T-helper 17 cell (primary cell): ENCODE measurements at regions not wholly inside any gene's neighbourhood (a gene's known extent, or its start where the extent isn't known, plus 50 kb on each side); places are given as distances from the start of the nearest gene placed in this dataset.

Experiments
- ATAC-seq: fragments of 150-1000 bp; cut with Tn5 transposase; 2 replicates; pipeline ENCODE4 v1.10.0; 2021; ENCODE audit warnings: mild to moderate bottlenecking, moderate library complexity
- DNase-seq, 3 donors: peaks; one replicate each; pipeline versions ENCODE4 v3.0.0 to v3.0.0-alpha.2; 2020 to 2021
- H3K9me3 ChIP-seq: one replicate; pipeline ENCODE4 v1.7.0; 2013; ENCODE audit warnings: low read length, mild to moderate bottlenecking; ENCODE audit not compliant: control insufficient read depth, poor library complexity, severe bottlenecking
- H3K27ac Mint-ChIP-seq: one replicate; pipeline ENCODE4 v1.8.0; 2022; ENCODE audit warnings: mild to moderate bottlenecking, moderate library complexity, mixed read lengths
- H3K27me3 Mint-ChIP-seq: one replicate; pipeline ENCODE4 v1.8.0; 2022; ENCODE audit warnings: mixed read lengths
- H3K36me3 Mint-ChIP-seq: one replicate; pipeline ENCODE4 v1.8.0; 2022; ENCODE audit warnings: low read depth, mixed read lengths
- H3K4me1 Mint-ChIP-seq: one replicate; pipeline ENCODE4 v1.8.0; 2022; ENCODE audit warnings: mild to moderate bottlenecking, mixed read lengths
- H3K4me3 Mint-ChIP-seq: one replicate; pipeline ENCODE4 v1.8.0; 2022; ENCODE audit warnings: mild to moderate bottlenecking, moderate library complexity, mixed read lengths

DNA sequence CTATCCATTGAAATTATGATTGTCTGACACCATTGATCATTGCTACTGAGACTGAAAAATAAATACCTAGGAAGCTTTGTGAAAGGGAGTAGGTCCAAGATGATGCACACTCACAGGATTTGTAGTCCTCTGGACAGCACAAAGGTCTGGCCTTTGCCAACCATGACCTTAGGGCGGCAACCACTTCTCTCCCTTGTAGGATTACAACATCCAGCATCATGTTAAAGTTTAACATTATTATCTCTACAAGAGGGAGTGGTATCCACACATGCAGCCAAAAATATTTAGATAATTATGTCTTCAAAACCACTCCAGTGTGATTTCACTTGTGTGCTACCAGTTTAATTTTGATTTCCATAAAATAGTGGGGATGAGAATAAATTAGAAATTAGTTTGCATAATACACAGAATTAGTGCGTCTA is 51.1 kb upstream of the NHSL1 start:
- H3K4me3 Mint-ChIP-seq, result no peak overlapping the region
- peaks cover 3% of the 10 kb centered on the region for H3K4me1 Mint-ChIP-seq
- ATAC-seq (no peak), DNase-seq (no peak)
- H3K9me3 ChIP-seq, result no peaks in the 10 kb centered on the region
- H3K36me3 Mint-ChIP-seq, result no peaks in the 10 kb centered on the region
- no peak overlapping the region for H3K27ac Mint-ChIP-seq
- peaks cover 58% of the 10 kb centered on the region for H3K27me3 Mint-ChIP-seq

DNA sequence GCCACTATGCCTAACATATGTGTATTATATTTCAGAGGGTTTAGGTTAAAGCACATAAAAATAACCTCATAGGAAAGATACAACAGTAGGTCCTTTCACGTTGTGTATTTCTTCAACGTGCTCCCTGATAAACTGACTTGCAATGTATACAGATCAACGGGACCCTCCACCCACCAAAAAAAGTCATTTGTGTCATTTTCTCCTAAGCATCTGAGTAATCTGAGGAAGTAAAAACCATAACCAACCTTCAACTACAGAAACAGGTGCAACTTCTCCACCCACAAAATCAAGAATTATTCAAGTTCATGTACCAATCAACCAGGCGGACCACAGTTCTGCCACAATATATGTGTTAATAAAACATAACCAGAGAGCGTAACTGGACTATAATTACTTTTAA is 54.9 kb upstream of the NHSL1 start:
- H3K4me3 Mint-ChIP-seq, result no peak overlapping the region
- H3K27ac Mint-ChIP-seq, result no peak overlapping the region
- DNase-seq (no peak), ATAC-seq (no peak)
- no peaks in the 10 kb centered on the region for H3K36me3 Mint-ChIP-seq
- peaks cover 39% of the 10 kb centered on the region for H3K27me3 Mint-ChIP-seq
- peaks cover 2% of the 10 kb centered on the region for H3K4me1 Mint-ChIP-seq
- H3K9me3 ChIP-seq, result no peaks in the 10 kb centered on the region

DNA sequence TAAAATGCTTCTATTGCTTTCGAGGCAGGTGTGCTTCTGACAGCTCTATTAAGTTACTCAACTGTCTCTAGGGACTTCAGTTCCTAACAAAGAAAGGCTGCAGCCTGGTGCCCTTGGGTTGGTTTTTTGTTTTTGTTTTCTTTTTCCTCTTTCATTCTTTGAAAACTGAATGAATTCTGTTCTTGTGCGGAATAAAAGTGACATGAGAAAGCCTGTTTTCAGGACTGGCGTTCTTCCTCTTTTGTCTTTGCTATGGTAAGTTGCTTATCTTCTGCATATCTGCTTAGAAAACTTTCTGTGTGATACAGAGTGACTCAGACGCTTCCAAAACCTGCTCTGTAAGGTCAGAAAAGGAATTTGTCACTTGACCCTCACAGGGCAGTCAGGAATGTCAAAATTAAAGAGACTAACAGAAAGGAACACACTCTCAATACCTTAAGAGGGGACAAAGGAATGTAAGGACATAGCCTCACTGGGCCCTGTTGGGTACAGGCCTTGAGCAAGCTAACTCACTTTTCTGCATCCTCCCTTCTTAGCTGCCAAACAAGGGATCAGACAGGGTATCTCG is 56.2 kb upstream of the NHSL1 start:
- peaks cover 2% of the 10 kb centered on the region for H3K4me1 Mint-ChIP-seq
- no peak overlapping the region for H3K4me3 Mint-ChIP-seq
- ATAC-seq (no peak), DNase-seq (no peak)
- no peaks in the 10 kb centered on the region for H3K9me3 ChIP-seq
- H3K27me3 Mint-ChIP-seq, result peaks cover 39% of the 10 kb centered on the region
- no peaks in the 10 kb centered on the region for H3K36me3 Mint-ChIP-seq
- no peak overlapping the region for H3K27ac Mint-ChIP-seq

DNA sequence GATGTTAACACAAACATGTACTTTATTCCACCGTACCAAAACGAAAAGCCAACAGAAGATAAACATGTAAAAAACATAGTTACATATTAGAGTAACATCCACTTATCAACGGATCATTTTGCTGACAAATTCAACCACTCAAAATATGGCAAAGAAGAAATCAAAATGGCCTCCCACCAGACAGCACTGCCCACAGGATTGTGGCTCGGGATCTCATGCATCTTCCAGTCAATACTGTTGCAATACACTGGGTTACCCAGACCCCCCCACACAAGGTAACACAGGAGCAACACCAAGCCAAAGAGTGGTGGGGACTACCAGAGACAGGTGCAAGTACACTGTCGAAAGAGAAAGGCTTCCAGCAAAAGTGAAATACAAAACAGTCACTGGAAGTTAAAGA is 57.9 kb upstream of the NHSL1 start:
- Mint-ChIP-seq H3K4me1 (peaks cover 2% of the 10 kb centered on the region), H3K27me3 (peaks cover 40% of the 10 kb centered on the region), H3K27ac (no peak overlapping the region), H3K4me3 (no peak overlapping the region), H3K36me3 (no peaks in the 10 kb centered on the region)
- ATAC-seq (no peak), DNase-seq (no peak)
- H3K9me3 ChIP-seq, result no peaks in the 10 kb centered on the region

DNA sequence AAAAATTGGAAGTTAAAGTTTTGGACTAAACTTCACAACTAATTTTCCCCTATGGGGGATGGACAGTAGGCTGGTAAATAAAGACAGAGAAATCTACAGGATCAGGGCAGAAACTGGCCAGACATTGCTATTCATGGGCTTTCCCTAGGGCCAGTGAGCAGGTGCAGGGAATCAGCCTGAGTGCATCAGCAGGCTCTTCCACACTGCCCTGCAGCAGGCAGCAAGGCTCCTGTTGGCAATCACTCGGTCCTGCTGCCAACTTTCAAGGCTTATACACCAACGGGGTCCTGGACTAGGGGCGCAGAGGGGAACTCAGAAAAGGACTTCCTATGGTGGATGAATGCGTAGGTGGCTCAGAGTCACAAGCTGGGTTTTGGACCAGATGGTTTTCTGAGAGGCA is 59.8 kb upstream of the NHSL1 start:
- H3K9me3 ChIP-seq, result no peaks in the 10 kb centered on the region
- Mint-ChIP-seq H3K27ac (no peak overlapping the region), H3K27me3 (peaks cover 36% of the 10 kb centered on the region), H3K36me3 (no peaks in the 10 kb centered on the region), H3K4me3 (no peak overlapping the region), H3K4me1 (peaks cover 2% of the 10 kb centered on the region)
- DNase-seq (no peak), ATAC-seq (no peak)

DNA sequence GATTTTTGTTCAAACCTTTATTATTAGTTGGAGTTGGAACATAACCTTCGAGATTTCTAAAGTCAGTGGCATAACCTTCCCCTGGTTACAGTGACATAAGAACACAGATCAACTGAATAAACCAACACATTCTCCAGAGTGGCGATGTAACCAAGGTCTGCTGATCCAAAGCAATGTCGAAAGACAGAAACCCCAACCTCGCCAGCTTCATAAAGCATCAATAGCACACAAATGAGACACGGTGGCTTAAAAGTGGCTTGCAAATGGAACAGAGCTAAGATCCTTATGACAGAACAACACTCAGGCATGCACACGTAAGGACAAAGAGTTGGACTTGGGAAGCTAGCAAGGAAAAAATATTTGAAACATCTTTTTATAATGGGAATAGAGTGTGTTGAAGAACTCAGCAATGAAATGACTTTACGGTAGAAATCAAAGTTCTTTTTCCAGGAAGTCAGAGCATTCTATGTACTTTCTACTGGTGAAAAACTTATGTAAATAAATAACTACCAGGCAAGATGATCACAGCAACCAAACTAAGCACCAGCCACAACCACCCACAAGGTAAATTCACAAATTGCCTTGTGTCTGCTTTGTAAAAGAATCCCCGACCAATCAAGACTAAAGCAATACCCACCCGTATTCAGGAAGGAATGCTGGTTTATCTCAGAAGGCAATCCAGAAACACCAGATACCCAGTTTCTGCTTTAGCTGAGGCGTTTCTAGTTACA is 61.0 kb upstream of the NHSL1 start:
- H3K27me3 Mint-ChIP-seq, result peaks cover 44% of the 10 kb centered on the region
- peaks cover 2% of the 10 kb centered on the region for H3K36me3 Mint-ChIP-seq
- no peaks in the 10 kb centered on the region for H3K9me3 ChIP-seq
- H3K27ac Mint-ChIP-seq, result no peak overlapping the region
- DNase-seq (no peak), ATAC-seq (no peak)
- no peak overlapping the region for H3K4me3 Mint-ChIP-seq
- peaks cover 2% of the 10 kb centered on the region for H3K4me1 Mint-ChIP-seq

DNA sequence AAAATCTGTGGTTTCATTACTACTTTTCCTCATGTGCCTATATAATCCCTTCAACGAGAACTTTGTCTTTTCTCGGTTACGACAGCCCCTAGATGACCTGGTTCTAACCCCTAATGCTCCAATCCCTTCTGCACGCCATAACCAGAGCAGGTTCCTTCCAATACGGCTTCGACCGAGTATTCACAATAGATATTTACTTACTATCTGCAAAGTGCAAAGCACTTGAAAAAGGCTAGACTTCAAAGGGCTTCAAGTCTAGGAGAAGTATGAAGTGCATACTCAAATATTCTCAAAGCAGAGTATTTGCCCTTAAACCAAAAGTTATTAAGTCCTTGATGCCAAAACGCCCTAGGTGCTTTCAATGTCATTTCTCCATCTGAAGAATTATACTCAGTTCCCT is 63.4 kb upstream of the NHSL1 start:
- ATAC-seq (no peak), DNase-seq (no peak)
- H3K36me3 Mint-ChIP-seq, result peaks cover 2% of the 10 kb centered on the region
- H3K4me3 Mint-ChIP-seq, result no peak overlapping the region
- H3K27ac Mint-ChIP-seq, result no peak overlapping the region
- no peaks in the 10 kb centered on the region for H3K9me3 ChIP-seq
- H3K4me1 Mint-ChIP-seq, result no peaks in the 10 kb centered on the region
- peaks cover 38% of the 10 kb centered on the region for H3K27me3 Mint-ChIP-seq

DNA sequence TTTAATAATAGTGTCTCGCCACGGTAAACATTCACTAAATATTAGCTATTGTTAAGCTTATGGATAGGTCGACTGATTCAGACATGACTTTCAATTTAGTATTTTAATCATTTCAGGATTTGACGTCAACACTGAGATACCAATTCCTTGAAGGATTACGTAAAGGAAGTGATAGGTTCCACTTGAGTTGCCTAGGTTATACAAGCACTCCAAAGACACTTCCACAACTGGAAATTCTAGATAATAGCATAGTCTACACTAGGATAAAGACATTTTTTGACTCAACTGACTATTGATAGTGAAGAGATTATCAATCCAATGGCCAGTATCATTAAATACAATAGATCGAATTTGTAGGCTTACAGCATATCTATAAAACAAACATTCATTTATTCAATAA is 63.9 kb upstream of the NHSL1 start:
- no peak overlapping the region for H3K4me3 Mint-ChIP-seq
- H3K9me3 ChIP-seq, result no peaks in the 10 kb centered on the region
- H3K4me1 Mint-ChIP-seq, result peaks cover 2% of the 10 kb centered on the region
- no peak for DNase-seq
- no peak for ATAC-seq
- no peak overlapping the region for H3K27ac Mint-ChIP-seq
- H3K27me3 Mint-ChIP-seq, result peaks cover 38% of the 10 kb centered on the region
- H3K36me3 Mint-ChIP-seq, result peaks cover 2% of the 10 kb centered on the region

DNA sequence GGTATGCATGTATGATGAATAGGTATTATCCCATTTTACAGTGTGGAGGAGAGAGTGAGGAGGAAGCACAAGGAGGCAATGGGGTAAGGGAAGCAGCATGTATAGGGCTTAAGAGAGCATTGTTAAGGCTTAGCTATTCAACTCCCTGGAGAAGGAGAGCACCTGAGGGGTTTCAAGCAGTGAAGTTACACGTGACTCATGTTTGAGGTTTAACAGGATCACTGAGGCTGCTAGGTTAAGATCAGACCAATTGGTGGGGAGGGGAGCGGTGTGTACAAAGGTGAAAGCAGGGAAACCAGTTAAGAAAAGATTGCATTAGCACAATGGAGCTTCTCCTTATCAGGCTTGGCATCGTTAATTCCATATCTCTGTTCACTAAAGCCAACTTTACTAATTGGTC is 64.4 kb upstream of the NHSL1 start:
- ATAC-seq (no peak), DNase-seq (no peak)
- Mint-ChIP-seq H3K4me3 (no peak overlapping the region), H3K27me3 (peaks cover 38% of the 10 kb centered on the region), H3K27ac (no peak overlapping the region), H3K4me1 (peaks cover 2% of the 10 kb centered on the region), H3K36me3 (peaks cover 2% of the 10 kb centered on the region)
- H3K9me3 ChIP-seq, result no peaks in the 10 kb centered on the region

DNA sequence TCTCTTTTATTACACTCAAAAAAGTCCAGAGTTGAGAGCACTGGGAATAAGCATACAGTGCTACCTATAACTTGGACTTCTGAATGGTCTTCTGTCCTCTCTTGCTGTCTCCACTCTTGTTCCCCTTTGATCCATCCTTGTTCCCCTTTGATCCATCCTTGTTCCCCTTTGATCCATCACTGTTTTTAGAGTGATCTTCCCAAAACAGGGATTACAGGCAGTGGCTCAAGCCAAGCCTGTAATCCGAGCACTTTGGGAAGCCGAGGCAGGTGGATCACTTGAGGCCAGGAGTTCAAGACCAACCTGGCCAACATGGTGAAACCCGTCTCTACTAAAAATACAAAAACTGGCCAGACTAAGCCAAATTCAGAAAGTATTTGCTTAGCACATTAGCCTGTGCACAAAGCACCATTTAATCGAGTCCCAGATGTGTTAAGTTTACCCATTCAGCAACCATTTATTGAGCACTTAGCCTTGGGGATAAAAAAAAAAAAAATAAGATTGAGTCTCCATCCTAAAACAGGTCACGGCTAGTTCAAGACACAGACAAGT is 65.0 kb upstream of the NHSL1 start:
- DNase-seq (no peak), ATAC-seq (no peak)
- H3K27me3 Mint-ChIP-seq, result peaks cover 38% of the 10 kb centered on the region

DNA sequence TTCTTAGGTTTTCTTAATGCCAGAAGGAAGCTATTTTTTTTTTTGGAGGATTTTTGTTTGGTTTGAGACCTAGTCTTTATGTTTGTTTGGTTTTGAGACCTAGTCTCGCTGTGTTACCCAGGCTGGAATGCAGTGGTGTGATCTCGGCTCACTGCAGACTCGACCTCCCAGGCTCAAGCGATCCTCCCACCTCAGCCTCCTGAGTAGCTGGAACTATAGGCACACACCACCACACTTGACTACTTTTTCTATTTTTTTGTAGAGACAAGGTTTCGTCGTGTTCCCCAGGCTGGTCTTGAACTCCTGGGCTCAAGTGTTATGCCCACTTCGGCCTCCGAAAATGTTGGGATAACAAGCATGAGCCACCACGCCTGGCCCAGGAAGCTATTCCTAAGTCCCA is 67.8 kb upstream of the NHSL1 start:
- Mint-ChIP-seq H3K36me3 (peaks cover 2% of the 10 kb centered on the region), H3K4me3 (no peak overlapping the region), H3K27me3 (peaks cover 24% of the 10 kb centered on the region), H3K4me1 (peaks cover 2% of the 10 kb centered on the region), H3K27ac (no peak overlapping the region)
- ATAC-seq, result no peak
- no peak for DNase-seq
- H3K9me3 ChIP-seq, result no peaks in the 10 kb centered on the region

More for the DNA sequence above, 65.0 kb upstream of the NHSL1 start:
- Mint-ChIP-seq H3K4me3 (no peak overlapping the region), H3K36me3 (peaks cover 2% of the 10 kb centered on the region), H3K4me1 (peaks cover 2% of the 10 kb centered on the region), H3K27ac (no peak overlapping the region)
- H3K9me3 ChIP-seq, result no peaks in the 10 kb centered on the region

DNA sequence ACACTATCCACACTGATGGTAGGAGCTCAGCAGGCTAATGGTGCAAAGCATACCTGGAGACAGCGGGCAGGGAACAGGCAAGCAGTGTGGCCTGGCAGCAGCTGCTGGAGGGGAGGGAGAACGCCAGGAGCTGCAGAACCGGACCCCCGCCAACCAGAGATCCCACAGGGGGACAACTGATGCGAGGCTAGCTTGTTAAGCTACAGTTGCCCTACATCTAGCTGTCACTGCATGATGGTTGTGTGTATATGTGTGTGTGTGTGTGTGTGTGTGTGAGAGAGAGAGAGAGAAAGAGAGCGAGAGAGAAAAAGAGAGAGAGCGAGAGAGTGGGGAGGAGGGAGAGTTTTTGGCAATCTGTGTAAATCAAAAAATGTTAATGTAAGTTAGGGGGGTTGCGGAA is 69.7 kb upstream of the NHSL1 start:
- DNase-seq (no peak), ATAC-seq (no peak)
- Mint-ChIP-seq H3K4me3 (no peak overlapping the region), H3K36me3 (peaks cover 2% of the 10 kb centered on the region), H3K27ac (no peak overlapping the region), H3K4me1 (peaks cover 2% of the 10 kb centered on the region), H3K27me3 (peaks cover 14% of the 10 kb centered on the region)
- H3K9me3 ChIP-seq, result no peaks in the 10 kb centered on the region

DNA sequence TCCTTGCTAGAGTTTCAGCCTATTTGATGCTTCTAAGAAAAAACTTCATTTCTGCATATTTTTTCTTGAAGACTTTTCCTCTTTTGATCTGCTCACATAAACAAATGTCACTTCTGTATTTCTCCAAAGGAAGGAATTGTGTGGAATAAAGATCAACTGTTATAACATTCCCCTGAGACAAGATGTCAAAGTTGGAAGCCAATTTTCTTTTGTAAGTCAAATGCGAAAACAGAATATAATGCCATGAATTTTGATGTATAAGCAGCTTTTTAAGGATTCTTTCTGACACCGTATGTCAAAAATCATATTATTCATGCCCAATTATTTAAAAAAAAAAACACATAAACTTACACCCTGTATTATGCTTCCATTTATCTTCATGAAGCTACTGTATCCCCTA is 70.3 kb upstream of the NHSL1 start:
- H3K27ac Mint-ChIP-seq, result no peak overlapping the region
- peaks cover 2% of the 10 kb centered on the region for H3K4me1 Mint-ChIP-seq
- ATAC-seq (no peak), DNase-seq (no peak)
- peaks cover 2% of the 10 kb centered on the region for H3K36me3 Mint-ChIP-seq
- H3K9me3 ChIP-seq, result no peaks in the 10 kb centered on the region
- H3K27me3 Mint-ChIP-seq, result peaks cover 9% of the 10 kb centered on the region
- H3K4me3 Mint-ChIP-seq, result no peak overlapping the region
